Neural cell (in vitro differentiated cells): ENCODE measurements at regions not wholly inside any gene's neighbourhood (a gene's known extent, or its start where the extent isn't known, plus 50 kb on each side); places are given as distances from the start of the nearest gene placed in this dataset.

Source experiments
- H2AFZ ChIP-seq: fragments of 200-600, 300-800 bp; sonication (generic), shearing (Covaris generic); 2 replicates; pipeline ENCODE4 v1.6.0; 2014; ENCODE audit warnings: low read depth, mild to moderate bottlenecking, antibody characterized with exemption, low read length, moderate library complexity
- H3F3A ChIP-seq: fragments of 200-600 bp; shearing (Covaris generic); 2 replicates; pipeline ENCODE4 v1.6.1; 2016; ENCODE audit warnings: mild to moderate bottlenecking, moderate library complexity, mixed read lengths, antibody characterized with exemption, low read length; ENCODE audit not compliant: insufficient read depth, poor library complexity, severe bottlenecking
- H3K27ac ChIP-seq: fragments of 200-600, 300-800 bp; sonication (generic), shearing (Covaris generic); 2 replicates; pipeline ENCODE4 v1.5.1; 2014; ENCODE audit warnings: mild to moderate bottlenecking, low read length, moderate library complexity
- H3K27me3 ChIP-seq: fragments of 300-800, 200-600 bp; sonication (generic), shearing (Covaris generic); 2 replicates; pipeline ENCODE4 v1.6.0; 2014; ENCODE audit warnings: mild to moderate bottlenecking, low read depth, low read length, moderate library complexity; ENCODE audit not compliant: insufficient read depth
- H3K36me3 ChIP-seq: fragments of 300-800, 200-600 bp; sonication (generic), shearing (Covaris generic); 2 replicates; pipeline ENCODE4 v1.5.1; 2014; ENCODE audit warnings: mild to moderate bottlenecking, antibody characterized with exemption, low read length, moderate library complexity; ENCODE audit not compliant: insufficient read depth
- H3K4me2 ChIP-seq: fragments of 300-800, 200-600 bp; sonication (generic), shearing (Covaris generic); 2 replicates; pipeline ENCODE4 v1.6.0; 2014; ENCODE audit warnings: mild to moderate bottlenecking, low read length
- H3K4me3 ChIP-seq: fragments of 300-800, 200-600 bp; sonication (generic), shearing (Covaris generic); 2 replicates; pipeline ENCODE4 v1.5.1; 2014; ENCODE audit warnings: mild to moderate bottlenecking, low read length, moderate library complexity
- H3K79me2 ChIP-seq: fragments of 200-600 bp; shearing (Covaris generic); replicated peaks from 2 replicates; pipeline ENCODE4 v1.6.0; 2014; ENCODE audit warnings: mild to moderate bottlenecking, low read length, moderate library complexity; ENCODE audit not compliant: insufficient read depth
- H3K9ac ChIP-seq: fragments of 300-800, 200-600 bp; sonication (generic), shearing (Covaris generic); 2 replicates; pipeline ENCODE4 v1.6.1; 2016; ENCODE audit warnings: mild to moderate bottlenecking, low read length, mixed read lengths
- H3K9me2 ChIP-seq: fragments of 200-600 bp; shearing (Covaris generic); 2 replicates; pipeline ENCODE4 v1.6.1; 2016; ENCODE audit warnings: mild to moderate bottlenecking, low read length, mixed read lengths; ENCODE audit not compliant: insufficient read depth
- H3K9me3 ChIP-seq: fragments of 200-600, 300-800 bp; sonication (generic), shearing (Covaris generic); 2 replicates; pipeline ENCODE4 v1.6.1; 2016; ENCODE audit warnings: mild to moderate bottlenecking, mixed run types, low read length, moderate library complexity, mixed read lengths
- H4K20me1 ChIP-seq: fragments of 200-600 bp; shearing (Covaris generic); 2 replicates; pipeline ENCODE4 v1.6.1; 2016; ENCODE audit warnings: mild to moderate bottlenecking, mixed run types; ENCODE audit not compliant: insufficient read depth
- CTCF ChIP-seq: fragments of 450-650 bp; IDR thresholded peaks from 2 replicates; pipeline ENCODE4 v1.5.1; 2014; ENCODE audit warnings: antibody characterized with exemption, mild to moderate bottlenecking, moderate library complexity; ENCODE audit not compliant: poor library complexity, severe bottlenecking
- EP300 ChIP-seq: fragments of 450-650 bp; conservative IDR thresholded peaks from 2 replicates; pipeline ENCODE4 v1.6.1; 2014; ENCODE audit warnings: antibody characterized with exemption, mild to moderate bottlenecking, moderate library complexity; ENCODE audit not compliant: poor library complexity, severe bottlenecking
- EZH2 ChIP-seq: fragments of 200-600, 300-800 bp; shearing (Covaris generic), sonication (generic); IDR thresholded peaks from 2 replicates; pipeline ENCODE4 v1.6.1; 2014; ENCODE audit warnings: antibody characterized with exemption, low read length, borderline replicate concordance, mild to moderate bottlenecking; ENCODE audit not compliant: insufficient read depth, poor library complexity, severe bottlenecking
- MXI1 ChIP-seq: fragments of 450-650 bp; conservative IDR thresholded peaks from 2 replicates; pipeline ENCODE4 v1.6.1; 2014; ENCODE audit warnings: antibody characterized with exemption, mild to moderate bottlenecking; ENCODE audit not compliant: poor library complexity, severe bottlenecking
- POLR2AphosphoS5 ChIP-seq: IDR thresholded peaks from 2 replicates; pipeline ENCODE4 v1.6.1; 2012
- RAD21 ChIP-seq: fragments of 450-650 bp; conservative IDR thresholded peaks from 2 replicates; pipeline ENCODE4 v1.6.1; 2014; ENCODE audit warnings: antibody characterized with exemption, mild to moderate bottlenecking, moderate library complexity
- REST ChIP-seq: IDR thresholded peaks from 2 replicates; pipeline ENCODE4 v1.6.1; 2012; ENCODE audit warnings: borderline replicate concordance
- SMC3 ChIP-seq: fragments of 450-650 bp; conservative IDR thresholded peaks from 2 replicates; pipeline ENCODE4 v1.6.1; 2014; ENCODE audit warnings: antibody characterized with exemption, mild to moderate bottlenecking, moderate library complexity; ENCODE audit not compliant: poor library complexity
- TAF1 ChIP-seq: IDR thresholded peaks from 2 replicates; pipeline ENCODE4 v1.6.1; 2012; ENCODE audit warnings: low read depth

GRCh38 chrX:120000490-120001246 lies 57.1 kb upstream of the NKAP start:
- Histone ChIP-seq H3K79me2 (no peaks in the 10 kb centered on the region), H3K36me3 (no peaks in the 10 kb centered on the region), H3K4me3 (peak overlapping the region; percentile 10), H3K9me2 (no peaks in the 10 kb centered on the region), H3K4me2 (no peak overlapping the region), H3K9ac (no peak overlapping the region), H3K27me3 (peaks cover 71% of the 10 kb centered on the region), H3F3A (no peaks in the 10 kb centered on the region), H2AFZ (no peak overlapping the region), H3K27ac (no peak overlapping the region), H3K9me3 (no peaks in the 10 kb centered on the region), H4K20me1 (no peaks in the 10 kb centered on the region)
- TF ChIP-seq POLR2AphosphoS5 (no peak), MXI1 (no peak), EP300 (no peak), TAF1 (no peak), RAD21 (no peak)

- peaks cover 85% of the 10 kb centered on the region for H3K27me3 ChIP-seq
- H3K4me2 ChIP-seq: no peak overlapping the region
- H3K27ac ChIP-seq: no peak overlapping the region
- no peaks in the 10 kb centered on the region for H3F3A ChIP-seq
- no peak overlapping the region for H2AFZ ChIP-seq
- no peaks in the 10 kb centered on the region for H3K79me2 ChIP-seq
- no peak overlapping the region for H3K4me3 ChIP-seq
- no peaks in the 10 kb centered on the region for H3K36me3 ChIP-seq
- no peak for TF ChIP-seq TAF1
- TF ChIP-seq SMC3: no peak
- no peak for TF ChIP-seq POLR2AphosphoS5
- no peak for TF ChIP-seq RAD21
- no peak for TF ChIP-seq REST
- TF ChIP-seq CTCF: no peak
- no peak for TF ChIP-seq EZH2
- TF ChIP-seq EP300: no peak
- TF ChIP-seq MXI1: no peak
- H3K9me2 ChIP-seq: no peaks in the 10 kb centered on the region
- H4K20me1 ChIP-seq: no peaks in the 10 kb centered on the region
- H3K9me3 ChIP-seq: no peaks in the 10 kb centered on the region
- no peak overlapping the region for H3K9ac ChIP-seq
Measured at GRCh38 chrX:119999087-119999634, 55.6 kb upstream of the NKAP start.
